ENCODE measurements at regions not wholly inside any gene's neighbourhood (a gene's known extent, or its start where the extent isn't known, plus 50 kb on each side); places are given as distances from the start of the nearest gene placed in this dataset.

DNA sequence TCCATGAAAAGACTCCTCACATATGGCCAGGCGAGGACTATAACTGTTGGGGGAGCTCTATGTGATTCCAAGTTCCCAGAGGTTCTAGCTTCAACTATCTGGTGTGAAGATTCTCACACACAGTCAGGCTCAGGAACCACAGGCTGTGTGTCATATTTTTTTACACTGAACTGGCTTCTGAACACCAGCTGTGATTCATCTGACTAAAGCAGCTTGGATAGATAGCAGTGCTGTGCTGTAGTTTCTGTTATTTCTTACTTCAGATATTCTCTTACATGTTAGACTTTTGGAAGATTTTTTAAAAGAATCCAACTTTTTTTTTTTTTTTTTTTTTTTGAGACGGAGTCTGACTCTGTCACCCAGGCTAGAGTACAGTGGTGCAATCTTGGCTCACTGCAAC is 140.7 kb upstream of the MCHR2 start:
- no peaks in the 10 kb centered on the region for H3K4me1 ChIP-seq
- TF ChIP-seq CTCF (IDR thresholded peaks at IDR 0.05; ENCODE audit: insufficient read depth in 1 of 2, low read depth in 1 of 2, low read length in 1 of 2, severe bottlenecking in 1 of 2, unreplicated experiment in 1 of 2) = no peak
- intact Hi-C loops (cut with micrococcal nuclease; ENCODE audit: unreplicated experiment) = no loop called here
- H3K4me3 Mint-ChIP-seq (ENCODE audit: unreplicated experiment) = no peak overlapping the region
- ChIA-PET POLR2A (no interaction called here), CTCF (no interaction called here)
- peaks cover 5% of the 10 kb centered on the region for H3K36me3 Mint-ChIP-seq (ENCODE audit: insufficient read depth, unreplicated experiment)
- H3K36me3 ChIP-seq (ENCODE audit: control insufficient read depth, insufficient read depth, low read length) = no peaks in the 10 kb centered on the region
- H3K9me3 Mint-ChIP-seq (ENCODE audit: unreplicated experiment) = peaks cover 13% of the 10 kb centered on the region
- no peaks in the 10 kb centered on the region for H3K27me3 Mint-ChIP-seq (ENCODE audit: insufficient read depth, unreplicated experiment)
- H3K9me3 ChIP-seq = no peaks in the 10 kb centered on the region
- H3K27me3 ChIP-seq (replicated peaks; ENCODE audit: control insufficient read depth, insufficient read depth, low read length) = no peaks in the 10 kb centered on the region
- no peak for DNase-seq
- no TSS peak for BruUV-seq (replicated peaks)
- H3K27ac Mint-ChIP-seq (ENCODE audit: unreplicated experiment) = no peak overlapping the region
- H3K4me1 Mint-ChIP-seq (ENCODE audit: low read depth, unreplicated experiment) = peaks cover 6% of the 10 kb centered on the region
- no peak overlapping the region for H3K4me3 ChIP-seq (ENCODE audit: low read depth, low read length)

GRCh38 chr6:100134297-100134696 is 140.3 kb upstream of the MCHR2 start:
- no peak overlapping the region for H3K27ac Mint-ChIP-seq (ENCODE audit: unreplicated experiment)
- Histone ChIP-seq H3K36me3 (ENCODE audit: control insufficient read depth, insufficient read depth, low read length) (no peaks in the 10 kb centered on the region), H3K9me3 (no peaks in the 10 kb centered on the region), H3K27me3 (replicated peaks; ENCODE audit: control insufficient read depth, insufficient read depth, low read length) (no peaks in the 10 kb centered on the region), H3K4me3 (ENCODE audit: low read depth, low read length) (no peak overlapping the region), H3K4me1 (no peaks in the 10 kb centered on the region)
- peaks cover 5% of the 10 kb centered on the region for H3K36me3 Mint-ChIP-seq (ENCODE audit: insufficient read depth, unreplicated experiment)
- intact Hi-C loops (cut with micrococcal nuclease; ENCODE audit: unreplicated experiment) = no loop called here
- DNase-seq = no peak
- peaks cover 13% of the 10 kb centered on the region for H3K9me3 Mint-ChIP-seq (ENCODE audit: unreplicated experiment)
- POLR2A ChIA-PET = no interaction called here
- no peak overlapping the region for H3K4me3 Mint-ChIP-seq (ENCODE audit: unreplicated experiment)
- BruUV-seq (replicated peaks) = no TSS peak
- no peak for TF ChIP-seq CTCF (IDR thresholded peaks at IDR 0.05; ENCODE audit: insufficient read depth in 1 of 2, low read depth in 1 of 2, low read length in 1 of 2, severe bottlenecking in 1 of 2, unreplicated experiment in 1 of 2)
- no peaks in the 10 kb centered on the region for H3K27me3 Mint-ChIP-seq (ENCODE audit: insufficient read depth, unreplicated experiment)
- CTCF ChIA-PET = no interaction called here
- peaks cover 6% of the 10 kb centered on the region for H3K4me1 Mint-ChIP-seq (ENCODE audit: low read depth, unreplicated experiment)

DNA sequence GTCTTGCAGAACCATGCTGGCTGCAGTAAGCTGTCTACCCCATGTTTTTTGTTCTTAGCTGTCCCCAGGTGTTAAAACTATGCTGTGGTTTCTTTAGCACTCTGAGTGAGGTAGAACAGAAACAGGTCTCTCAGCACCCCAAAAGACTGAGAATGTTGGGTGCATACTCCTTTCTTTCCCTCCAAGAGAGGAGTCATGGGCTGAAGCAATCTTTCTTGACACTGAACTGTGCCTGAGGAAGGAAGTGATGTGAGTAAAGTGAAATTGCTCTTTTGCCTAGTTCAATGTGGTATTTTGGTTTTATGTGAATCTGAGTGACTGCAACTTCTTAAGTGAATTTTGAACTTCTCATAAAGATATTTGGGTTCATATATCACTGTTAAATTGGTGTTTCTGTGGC is 138.0 kb upstream of the MCHR2 start:
- H3K27me3 Mint-ChIP-seq (ENCODE audit: insufficient read depth, unreplicated experiment) = no peaks in the 10 kb centered on the region
- no peak for TF ChIP-seq CTCF (IDR thresholded peaks at IDR 0.05; ENCODE audit: insufficient read depth in 1 of 2, low read depth in 1 of 2, low read length in 1 of 2, severe bottlenecking in 1 of 2, unreplicated experiment in 1 of 2)
- Histone ChIP-seq H3K9me3 (no peaks in the 10 kb centered on the region), H3K27me3 (replicated peaks; ENCODE audit: control insufficient read depth, insufficient read depth, low read length) (no peaks in the 10 kb centered on the region), H3K36me3 (ENCODE audit: control insufficient read depth, insufficient read depth, low read length) (no peaks in the 10 kb centered on the region), H3K4me1 (no peaks in the 10 kb centered on the region), H3K4me3 (ENCODE audit: low read depth, low read length) (no peak overlapping the region)
- H3K36me3 Mint-ChIP-seq (ENCODE audit: insufficient read depth, unreplicated experiment) = peaks cover 5% of the 10 kb centered on the region
- intact Hi-C loops (cut with micrococcal nuclease; ENCODE audit: unreplicated experiment) = no loop called here
- no peak overlapping the region for H3K27ac Mint-ChIP-seq (ENCODE audit: unreplicated experiment)
- DNase-seq = no peak
- POLR2A ChIA-PET = no interaction called here
- H3K9me3 Mint-ChIP-seq (ENCODE audit: unreplicated experiment) = peaks cover 13% of the 10 kb centered on the region
- CTCF ChIA-PET = no interaction called here
- H3K4me1 Mint-ChIP-seq (ENCODE audit: low read depth, unreplicated experiment) = no peaks in the 10 kb centered on the region
- no TSS peak for BruUV-seq (replicated peaks)
- no peak overlapping the region for H3K4me3 Mint-ChIP-seq (ENCODE audit: unreplicated experiment)
